K562 (cell line): ENCODE measurements at regions not wholly inside any gene's neighbourhood (a gene's known extent, or its start where the extent isn't known, plus 50 kb on each side); places are given as distances from the start of the nearest gene placed in this dataset.

Source experiments
- IRF9 ChIP-seq: fragments of 450-650 bp; IDR thresholded peaks from 2 replicates; pipeline ENCODE4 v1.6.1; 2016; ENCODE audit warnings: missing biosample characterization, missing genetic modification characterization
- RBM25 ChIP-seq: fragments of 200-400 bp; formaldehyde crosslinking; IDR thresholded peaks from 2 replicates; pipeline ENCODE4 v1.6.1; 2018; ENCODE audit warnings: low read length, low read depth, moderate library complexity; ENCODE audit not compliant: severe bottlenecking
- ZBTB12 ChIP-seq: fragments of 250-450 bp; sonication (Bioruptor Pico); IDR thresholded peaks from 2 replicates; pipeline ENCODE4 v1.4.0; 2020
- TF ChIP-seq, protein P1 (sequence below): fragments of 250-450 bp; sonication (Bioruptor Pico); IDR thresholded peaks from 2 replicates; pipeline ENCODE4 v1.4.0; 2020

DNA sequence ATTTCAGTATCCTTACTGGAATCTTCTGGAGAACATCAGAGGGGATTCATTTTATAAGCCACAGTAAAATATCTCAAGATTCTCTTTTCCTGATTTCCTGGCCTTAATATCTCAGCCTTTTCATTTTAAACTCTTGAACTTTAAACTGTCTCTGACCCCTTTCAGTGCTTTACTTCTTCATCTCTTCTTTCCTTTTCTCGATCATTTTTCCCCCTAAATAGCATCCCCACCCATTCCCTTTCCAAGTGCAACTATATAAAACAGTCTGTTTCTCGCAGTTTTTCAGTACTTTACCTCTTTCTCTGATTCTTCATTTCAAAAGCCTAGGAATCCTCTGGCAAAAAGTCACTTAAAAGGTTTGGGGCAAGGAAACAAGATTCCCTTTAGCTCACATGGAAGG, 80.5 kb downstream of the PALM2AKAP2 start (continued):
- TF ChIP-seq, protein P1, sequence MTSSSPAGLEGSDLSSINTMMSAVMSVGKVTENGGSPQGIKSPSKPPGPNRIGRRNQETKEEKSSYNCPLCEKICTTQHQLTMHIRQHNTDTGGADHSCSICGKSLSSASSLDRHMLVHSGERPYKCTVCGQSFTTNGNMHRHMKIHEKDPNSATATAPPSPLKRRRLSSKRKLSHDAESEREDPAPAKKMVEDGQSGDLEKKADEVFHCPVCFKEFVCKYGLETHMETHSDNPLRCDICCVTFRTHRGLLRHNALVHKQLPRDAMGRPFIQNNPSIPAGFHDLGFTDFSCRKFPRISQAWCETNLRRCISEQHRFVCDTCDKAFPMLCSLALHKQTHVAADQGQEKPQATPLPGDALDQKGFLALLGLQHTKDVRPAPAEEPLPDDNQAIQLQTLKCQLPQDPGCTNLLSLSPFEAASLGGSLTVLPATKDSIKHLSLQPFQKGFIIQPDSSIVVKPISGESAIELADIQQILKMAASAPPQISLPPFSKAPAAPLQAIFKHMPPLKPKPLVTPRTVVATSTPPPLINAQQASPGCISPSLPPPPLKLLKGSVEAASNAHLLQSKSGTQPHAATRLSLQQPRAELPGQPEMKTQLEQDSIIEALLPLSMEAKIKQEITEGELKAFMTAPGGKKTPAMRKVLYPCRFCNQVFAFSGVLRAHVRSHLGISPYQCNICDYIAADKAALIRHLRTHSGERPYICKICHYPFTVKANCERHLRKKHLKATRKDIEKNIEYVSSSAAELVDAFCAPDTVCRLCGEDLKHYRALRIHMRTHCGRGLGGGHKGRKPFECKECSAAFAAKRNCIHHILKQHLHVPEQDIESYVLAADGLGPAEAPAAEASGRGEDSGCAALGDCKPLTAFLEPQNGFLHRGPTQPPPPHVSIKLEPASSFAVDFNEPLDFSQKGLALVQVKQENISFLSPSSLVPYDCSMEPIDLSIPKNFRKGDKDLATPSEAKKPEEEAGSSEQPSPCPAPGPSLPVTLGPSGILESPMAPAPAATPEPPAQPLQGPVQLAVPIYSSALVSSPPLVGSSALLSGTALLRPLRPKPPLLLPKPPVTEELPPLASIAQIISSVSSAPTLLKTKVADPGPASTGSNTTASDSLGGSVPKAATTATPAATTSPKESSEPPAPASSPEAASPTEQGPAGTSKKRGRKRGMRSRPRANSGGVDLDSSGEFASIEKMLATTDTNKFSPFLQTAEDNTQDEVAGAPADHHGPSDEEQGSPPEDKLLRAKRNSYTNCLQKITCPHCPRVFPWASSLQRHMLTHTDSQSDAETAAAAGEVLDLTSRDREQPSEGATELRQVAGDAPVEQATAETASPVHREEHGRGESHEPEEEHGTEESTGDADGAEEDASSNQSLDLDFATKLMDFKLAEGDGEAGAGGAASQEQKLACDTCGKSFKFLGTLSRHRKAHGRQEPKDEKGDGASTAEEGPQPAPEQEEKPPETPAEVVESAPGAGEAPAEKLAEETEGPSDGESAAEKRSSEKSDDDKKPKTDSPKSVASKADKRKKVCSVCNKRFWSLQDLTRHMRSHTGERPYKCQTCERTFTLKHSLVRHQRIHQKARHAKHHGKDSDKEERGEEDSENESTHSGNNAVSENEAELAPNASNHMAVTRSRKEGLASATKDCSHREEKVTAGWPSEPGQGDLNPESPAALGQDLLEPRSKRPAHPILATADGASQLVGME (CRISPR knock-in tag): no peak
- TF ChIP-seq IRF9 (tag) (no peak), ZBTB12 (CRISPR knock-in tag) (no peak), RBM25 (no peak)
